NCI-H1092 treated with DMSO at 0.1 percent for 48 hours (cell line): ENCODE measurements at regions not wholly inside any gene's neighbourhood (a gene's known extent, or its start where the extent isn't known, plus 50 kb on each side); places are given as distances from the start of the nearest gene placed in this dataset.

Experiments used
- DNase-seq: peaks from one replicate; lab custom pipeline; 2025; lab: John Stamatoyannopoulos, UW

GRCh38 chr4:161225327-161225726 lies 938.5 kb downstream of the FSTL5 start:
- DNase-seq = no peak

- no peak for DNase-seq
Observed at GRCh38 chr4:161222889-161223288, 940.9 kb downstream of the FSTL5 start.

- no peak for DNase-seq
Observed at GRCh38 chr4:161208564-161208963, 955.2 kb downstream of the FSTL5 start.

GRCh38 chr4:161206528-161207080 lies 957.2 kb downstream of the FSTL5 start:
- no peak for DNase-seq

GRCh38 chr4:161203865-161204264 lies 959.9 kb downstream of the FSTL5 start:
- DNase-seq = no peak

- DNase-seq = no peak
Observed at GRCh38 chr4:161197912-161198311, 965.9 kb downstream of the FSTL5 start.

GRCh38 chr4:161197474-161197873 lies 966.3 kb downstream of the FSTL5 start:
- no peak for DNase-seq

- DNase-seq = no peak
Observed at GRCh38 chr4:161189286-161190134, 974.3 kb downstream of the FSTL5 start.

GRCh38 chr4:161188578-161188977 lies 975.2 kb downstream of the FSTL5 start:
- DNase-seq = no peak

- DNase-seq = no peak
Observed at GRCh38 chr4:161187569-161187968, 976.2 kb downstream of the FSTL5 start.

GRCh38 chr4:161186750-161187149 lies 977.0 kb downstream of the FSTL5 start:
- no peak for DNase-seq

- no peak for DNase-seq
Observed at GRCh38 chr4:161186012-161186411, 977.8 kb downstream of the FSTL5 start.

GRCh38 chr4:161183729-161184128 lies 980.1 kb downstream of the FSTL5 start:
- no peak for DNase-seq

GRCh38 chr4:161182913-161183312 lies 980.9 kb downstream of the FSTL5 start:
- no peak for DNase-seq

GRCh38 chr4:161178310-161178709 lies 985.5 kb downstream of the FSTL5 start:
- no peak for DNase-seq

GRCh38 chr4:161172396-161173026 lies 991.3 kb downstream of the FSTL5 start:
- no peak for DNase-seq

- no peak for DNase-seq
Observed at GRCh38 chr4:161167539-161167938, 996.3 kb downstream of the FSTL5 start.

GRCh38 chr4:161160718-161161117 lies 1003.1 kb downstream of the FSTL5 start:
- DNase-seq = no peak

GRCh38 chr4:161148051-161148450 lies 1015.7 kb downstream of the FSTL5 start:
- DNase-seq = no peak

- DNase-seq = no peak
Observed at GRCh38 chr4:161143375-161143774, 1020.4 kb downstream of the FSTL5 start.

- DNase-seq = no peak
Observed at GRCh38 chr4:161134795-161135194, 1029.0 kb downstream of the FSTL5 start.

GRCh38 chr4:161133586-161134276 lies 1030.1 kb downstream of the FSTL5 start:
- no peak for DNase-seq
